K562 (cell line): ENCODE measurements at regions not wholly inside any gene's neighbourhood (a gene's known extent, or its start where the extent isn't known, plus 50 kb on each side); places are given as distances from the start of the nearest gene placed in this dataset.
A peak's percentile ranks its signal among the peaks of the same experiment; 100 is the strongest.

ENCODE experiments used
- ATAC-seq: fragments of 200-7000 bp; cut with Tn5 transposase; 3 replicates; pipeline ENCODE4 v1.9.1; 2020; ENCODE audit warnings: moderate library complexity
- BruUV-seq: library from RNA; stranded (reverse); fragments of 400-500 nt; replicated peaks from 2 replicates; lab custom pipeline; 2021; lab: Mats Ljungman, UMichigan
- CTCF ChIA-PET: fragments of 300-600 bp; formaldehyde crosslinking; extraction: SDS; loops from one replicate; lab custom pipeline; 2021; ENCODE audit warnings: low intra/inter-chr PET ratio; lab: Yijun Ruan, JAX
- POLR2A ChIA-PET: fragments of 300-600, 350-650 bp; sonication (Branson Sonifier 250); formaldehyde crosslinking; extraction: SDS; loops from one replicate; lab custom pipeline; 2021; ENCODE audit warnings: antibody characterized with exemption, inconsistent platforms; lab: Yijun Ruan, JAX
- DNase-seq, 4 experiments: peaks; one replicate each; pipeline versions ENCODE4 v3.0.0 to v3.0.0-alpha.2; 2011 to 2018; ENCODE audit warnings: low spot score in 3 of 4, mixed read lengths in 3 of 4; ENCODE audit errors: extremely low read depth in 1 of 4
- FAIRE-seq: peaks from 2 replicates; lab custom pipeline; 2011; peaks lifted over from hg19 to GRCh38; lab: Jason Lieb, UNC
- H2AFZ ChIP-seq: 2 replicates; pipeline ENCODE4 v1.6.0; 2011; ENCODE audit warnings: low read depth, low read length, control low read depth, inconsistent platforms
- H3K27ac ChIP-seq: fragments of 200-600 bp; 3 replicates; pipeline ENCODE4 v1.8.0; 2011; ENCODE audit warnings: low read depth, mild to moderate bottlenecking, control low read depth, inconsistent platforms, low read length, moderate library complexity, mixed read lengths; ENCODE audit errors: extremely low read depth
- H3K27me3 ChIP-seq, 2 experiments: fragments of 300-600 bp in 1 of 2; 2 replicates in 1 of 2; 3 replicates in 1 of 2; pipeline versions ENCODE4 v1.6.0 to v1.8.0; 2011; ENCODE audit warnings: inconsistent platforms in 2 of 2, low read length in 2 of 2, mild to moderate bottlenecking in 1 of 2, mixed read lengths in 1 of 2, moderate library complexity in 1 of 2; ENCODE audit not compliant: control insufficient read depth in 2 of 2, insufficient read depth in 2 of 2
- H3K36me3 ChIP-seq: fragments of 300-600 bp; 3 replicates; pipeline ENCODE4 v1.8.0; 2011; ENCODE audit warnings: mild to moderate bottlenecking, low read length, inconsistent platforms; ENCODE audit not compliant: control insufficient read depth, insufficient read depth
- H3K4me1 ChIP-seq, 2 experiments: fragments of 200-600 bp in 1 of 2; replicated peaks in 1 of 2; 2 replicates in 1 of 2; 3 replicates in 1 of 2; pipeline versions ENCODE4 v1.5.1 to v1.8.0; 2011; ENCODE audit warnings: inconsistent platforms in 2 of 2, low read length in 2 of 2, mild to moderate bottlenecking in 1 of 2, mixed read lengths in 1 of 2, moderate library complexity in 1 of 2; ENCODE audit not compliant: control insufficient read depth in 2 of 2, insufficient read depth in 2 of 2
- H3K4me2 ChIP-seq: 2 replicates; pipeline ENCODE4 v1.6.1; 2011; ENCODE audit warnings: low read length, control low read depth, inconsistent platforms, mixed read lengths; ENCODE audit not compliant: insufficient read depth
- H3K4me3 ChIP-seq: fragments of 200-600 bp; sonication (generic), shearing (Covaris generic); 2 replicates; pipeline ENCODE4 v1.5.1; 2016; ENCODE audit warnings: control low read depth, inconsistent platforms
- H3K79me2 ChIP-seq: fragments of 200-600 bp; 3 replicates; pipeline ENCODE4 v1.8.0; 2011; ENCODE audit warnings: low read length, inconsistent platforms; ENCODE audit not compliant: control insufficient read depth, insufficient read depth
- H3K9ac ChIP-seq, 2 experiments: 2 replicates each; pipeline versions ENCODE4 v1.6.0 to v1.6.1; 2011; ENCODE audit warnings: low read depth in 2 of 2, low read length in 2 of 2, control low read depth in 1 of 2, inconsistent platforms in 1 of 2, mild to moderate bottlenecking in 1 of 2, mixed read lengths in 1 of 2; ENCODE audit not compliant: insufficient read depth in 1 of 2
- H3K9me1 ChIP-seq: one replicate; pipeline ENCODE4 v1.6.0; 2011; ENCODE audit warnings: inconsistent platforms, mild to moderate bottlenecking, low read length, moderate library complexity; ENCODE audit not compliant: control insufficient read depth, insufficient read depth
- H3K9me3 ChIP-seq: replicated peaks from 2 replicates; pipeline ENCODE4 v1.5.1; 2011; ENCODE audit warnings: low read depth, low read length, inconsistent platforms; ENCODE audit not compliant: control insufficient read depth, insufficient read depth
- H4K20me1 ChIP-seq: replicated peaks from 2 replicates; pipeline ENCODE4 v1.6.1; 2011; ENCODE audit warnings: low read length, inconsistent platforms, mixed read lengths; ENCODE audit not compliant: control insufficient read depth, insufficient read depth
- MAFG ChIP-seq: fragments of 450-650 bp; conservative IDR thresholded peaks from 2 replicates; pipeline ENCODE4 v1.6.1; 2016; ENCODE audit warnings: missing genetic modification characterization, missing compliant biosample characterization
- PYGO2 ChIP-seq: fragments of 450-650 bp; IDR thresholded peaks from 2 replicates; pipeline ENCODE4 v1.6.1; 2016; ENCODE audit warnings: mild to moderate bottlenecking, missing genetic modification characterization, moderate library complexity, missing compliant biosample characterization
- STAG1 ChIP-seq: sonication (generic); formaldehyde crosslinking; IDR thresholded peaks from 2 replicates; pipeline ENCODE4 v1.5.0; 2020; ENCODE audit warnings: missing genetic modification reagents, borderline replicate concordance
- WGBS: fragments of 100-300 bp; shearing (Covaris generic); methylation state at CpG from one replicate; pipeline ENCODE4 v1.1.6; 2016; ENCODE audit warnings: low coverage, mixed read lengths; ENCODE audit not compliant: insufficient coverage; ENCODE audit errors: missing lambda C conversion rate; 5-methylcytosine and 5-hydroxymethylcytosine counted together
- in situ Hi-C: fragments of 300-500 bp; cut with MboI; formaldehyde crosslinking; loops from 4 replicates; pipeline ENCODE4 v1.15.0; 2018; ENCODE audit warnings: inconsistent platforms, mixed read lengths
- intact Hi-C: fragments of 100-400 bp; cut with micrococcal nuclease; formaldehyde crosslinking; loops from 2 replicates; pipeline ENCODE4 v1.14.2; 2022
- TF ChIP-seq, protein P1 (sequence below): fragments of 150-350 bp; conservative IDR thresholded peaks from 2 replicates; pipeline ENCODE4 v1.6.1; 2014; ENCODE audit warnings: low read length
- TF ChIP-seq, protein P2 (sequence below): fragments of 450-650 bp; IDR thresholded peaks from 2 replicates; pipeline ENCODE4 v1.6.1; 2016; ENCODE audit warnings: low read depth
- TF ChIP-seq, protein P3 (sequence below): IDR thresholded peaks from 2 replicates; pipeline ENCODE4 v1.6.1; 2012; ENCODE audit warnings: low read depth, low read length, improper control_type of control experiment, borderline replicate concordance

DNA sequence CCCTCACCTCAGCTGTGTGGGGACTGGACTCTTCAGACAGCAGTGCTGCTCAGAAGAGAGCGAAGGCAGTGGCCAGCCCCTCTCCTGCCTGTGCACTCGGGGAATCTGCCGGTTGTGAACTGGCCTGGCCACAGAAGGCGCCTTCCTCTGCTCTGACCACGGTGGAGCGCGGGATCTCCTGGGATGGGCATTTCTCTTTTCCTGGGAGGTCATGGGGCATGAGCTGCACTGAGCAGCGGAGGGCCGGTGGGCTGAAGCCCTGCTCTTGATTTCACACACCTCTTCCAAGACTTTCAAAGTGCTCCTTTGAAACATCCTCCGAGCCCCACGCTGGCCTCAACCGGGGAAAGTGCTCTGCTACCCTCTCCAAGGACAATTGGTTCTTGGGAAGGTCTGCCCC, 125.6 kb upstream of the FAM20C start:
- no peaks in the 10 kb centered on the region for H3K79me2 ChIP-seq
- H3K27ac ChIP-seq: no peak overlapping the region
- no peak overlapping the region for H2AFZ ChIP-seq
- peak overlapping the region in 1 of 2 experiments; percentile 17; a peak in 1 of 4 replicates for H3K9ac ChIP-seq
- ChIA-PET CTCF (no interaction called here), POLR2A (interaction anchor here (0.7 kb wide), 1 partner anchor 60 kb away, joined by 3 read pairs; no protein-coding TSS in a partner anchor)
- no peaks in the 10 kb centered on the region for H3K36me3 ChIP-seq
- H3K27me3 ChIP-seq: peaks cover 40 to 70% of the 10 kb centered on the region in 2 experiments
- in situ Hi-C loops: no loop called here
- no peaks in the 10 kb centered on the region; the same call in 1 of the 2 replicates for H4K20me1 ChIP-seq
- DNase-seq (no peak), FAIRE-seq (no peak), ATAC-seq (no peak)
- no TSS peak for BruUV-seq
- no peaks in the 10 kb centered on the region for H3K9me1 ChIP-seq
- H3K9me3 ChIP-seq: 0 out of 2 replicates have a peak, but pooled peaks cover 2% of the 10 kb centered on the region
- no peak overlapping the region for H3K4me3 ChIP-seq
- H3K4me1 ChIP-seq: no peaks in the 10 kb centered on the region; a peak in 1 of 5 replicates
- WGBS: 2% methylated on average over 10 of the region's 12 CpGs
- no peak overlapping the region for H3K4me2 ChIP-seq
- intact Hi-C loops: no loop called here
- TF ChIP-seq MAFG (tag) (no peak), PYGO2 (tag) (no peak), STAG1 (no peak)
- TF ChIP-seq, protein P1, sequence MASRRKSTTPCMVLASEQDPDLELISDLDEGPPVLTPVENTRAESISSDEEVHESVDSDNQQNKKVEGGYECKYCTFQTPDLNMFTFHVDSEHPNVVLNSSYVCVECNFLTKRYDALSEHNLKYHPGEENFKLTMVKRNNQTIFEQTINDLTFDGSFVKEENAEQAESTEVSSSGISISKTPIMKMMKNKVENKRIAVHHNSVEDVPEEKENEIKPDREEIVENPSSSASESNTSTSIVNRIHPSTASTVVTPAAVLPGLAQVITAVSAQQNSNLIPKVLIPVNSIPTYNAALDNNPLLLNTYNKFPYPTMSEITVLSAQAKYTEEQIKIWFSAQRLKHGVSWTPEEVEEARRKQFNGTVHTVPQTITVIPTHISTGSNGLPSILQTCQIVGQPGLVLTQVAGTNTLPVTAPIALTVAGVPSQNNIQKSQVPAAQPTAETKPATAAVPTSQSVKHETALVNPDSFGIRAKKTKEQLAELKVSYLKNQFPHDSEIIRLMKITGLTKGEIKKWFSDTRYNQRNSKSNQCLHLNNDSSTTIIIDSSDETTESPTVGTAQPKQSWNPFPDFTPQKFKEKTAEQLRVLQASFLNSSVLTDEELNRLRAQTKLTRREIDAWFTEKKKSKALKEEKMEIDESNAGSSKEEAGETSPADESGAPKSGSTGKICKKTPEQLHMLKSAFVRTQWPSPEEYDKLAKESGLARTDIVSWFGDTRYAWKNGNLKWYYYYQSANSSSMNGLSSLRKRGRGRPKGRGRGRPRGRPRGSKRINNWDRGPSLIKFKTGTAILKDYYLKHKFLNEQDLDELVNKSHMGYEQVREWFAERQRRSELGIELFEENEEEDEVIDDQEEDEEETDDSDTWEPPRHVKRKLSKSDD: no peak
- TF ChIP-seq, protein P2, sequence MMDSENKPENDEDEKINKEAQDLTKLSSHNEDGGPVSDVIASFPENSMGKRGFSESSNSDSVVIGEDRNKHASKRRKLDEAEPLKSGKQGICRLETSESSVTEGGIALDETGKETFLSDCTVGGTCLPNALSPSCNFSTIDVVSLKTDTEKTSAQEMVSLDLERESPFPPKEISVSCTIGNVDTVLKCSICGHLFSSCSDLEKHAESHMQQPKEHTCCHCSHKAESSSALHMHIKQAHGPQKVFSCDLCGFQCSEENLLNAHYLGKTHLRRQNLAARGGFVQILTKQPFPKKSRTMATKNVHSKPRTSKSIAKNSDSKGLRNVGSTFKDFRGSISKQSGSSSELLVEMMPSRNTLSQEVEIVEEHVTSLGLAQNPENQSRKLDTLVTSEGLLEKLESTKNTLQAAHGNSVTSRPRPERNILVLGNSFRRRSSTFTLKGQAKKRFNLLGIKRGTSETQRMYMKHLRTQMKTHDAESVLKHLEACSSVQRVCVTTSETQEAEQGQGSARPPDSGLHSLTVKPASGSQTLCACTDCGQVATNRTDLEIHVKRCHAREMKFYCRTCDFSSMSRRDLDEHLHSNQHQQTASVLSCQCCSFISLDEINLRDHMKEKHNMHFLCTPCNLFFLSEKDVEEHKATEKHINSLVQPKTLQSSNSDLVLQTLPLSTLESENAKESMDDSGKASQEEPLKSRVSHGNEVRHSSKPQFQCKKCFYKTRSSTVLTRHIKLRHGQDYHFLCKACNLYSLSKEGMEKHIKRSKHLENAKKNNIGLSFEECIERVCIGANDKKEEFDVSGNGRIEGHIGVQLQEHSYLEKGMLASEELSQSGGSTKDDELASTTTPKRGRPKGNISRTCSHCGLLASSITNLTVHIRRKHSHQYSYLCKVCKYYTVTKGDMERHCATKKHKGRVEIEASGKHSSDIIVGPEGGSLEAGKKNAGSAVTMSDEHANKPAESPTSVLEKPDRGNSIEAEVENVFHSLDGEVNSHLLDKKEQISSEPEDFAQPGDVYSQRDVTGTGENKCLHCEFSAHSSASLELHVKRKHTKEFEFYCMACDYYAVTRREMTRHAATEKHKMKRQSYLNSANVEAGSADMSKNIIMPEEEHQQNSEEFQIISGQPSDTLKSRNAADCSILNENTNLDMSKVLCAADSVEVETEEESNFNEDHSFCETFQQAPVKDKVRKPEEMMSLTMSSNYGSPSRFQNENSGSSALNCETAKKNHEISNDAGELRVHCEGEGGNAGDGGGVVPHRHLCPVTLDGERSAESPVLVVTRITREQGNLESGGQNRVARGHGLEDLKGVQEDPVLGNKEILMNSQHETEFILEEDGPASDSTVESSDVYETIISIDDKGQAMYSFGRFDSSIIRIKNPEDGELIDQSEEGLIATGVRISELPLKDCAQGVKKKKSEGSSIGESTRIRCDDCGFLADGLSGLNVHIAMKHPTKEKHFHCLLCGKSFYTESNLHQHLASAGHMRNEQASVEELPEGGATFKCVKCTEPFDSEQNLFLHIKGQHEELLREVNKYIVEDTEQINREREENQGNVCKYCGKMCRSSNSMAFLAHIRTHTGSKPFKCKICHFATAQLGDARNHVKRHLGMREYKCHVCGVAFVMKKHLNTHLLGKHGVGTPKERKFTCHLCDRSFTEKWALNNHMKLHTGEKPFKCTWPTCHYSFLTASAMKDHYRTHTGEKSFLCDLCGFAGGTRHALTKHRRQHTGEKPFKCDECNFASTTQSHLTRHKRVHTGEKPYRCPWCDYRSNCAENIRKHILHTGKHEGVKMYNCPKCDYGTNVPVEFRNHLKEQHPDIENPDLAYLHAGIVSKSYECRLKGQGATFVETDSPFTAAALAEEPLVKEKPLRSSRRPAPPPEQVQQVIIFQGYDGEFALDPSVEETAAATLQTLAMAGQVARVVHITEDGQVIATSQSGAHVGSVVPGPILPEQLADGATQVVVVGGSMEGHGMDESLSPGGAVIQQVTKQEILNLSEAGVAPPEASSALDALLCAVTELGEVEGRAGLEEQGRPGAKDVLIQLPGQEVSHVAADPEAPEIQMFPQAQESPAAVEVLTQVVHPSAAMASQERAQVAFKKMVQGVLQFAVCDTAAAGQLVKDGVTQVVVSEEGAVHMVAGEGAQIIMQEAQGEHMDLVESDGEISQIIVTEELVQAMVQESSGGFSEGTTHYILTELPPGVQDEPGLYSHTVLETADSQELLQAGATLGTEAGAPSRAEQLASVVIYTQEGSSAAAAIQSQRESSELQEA: no peak
- TF ChIP-seq, protein P3, sequence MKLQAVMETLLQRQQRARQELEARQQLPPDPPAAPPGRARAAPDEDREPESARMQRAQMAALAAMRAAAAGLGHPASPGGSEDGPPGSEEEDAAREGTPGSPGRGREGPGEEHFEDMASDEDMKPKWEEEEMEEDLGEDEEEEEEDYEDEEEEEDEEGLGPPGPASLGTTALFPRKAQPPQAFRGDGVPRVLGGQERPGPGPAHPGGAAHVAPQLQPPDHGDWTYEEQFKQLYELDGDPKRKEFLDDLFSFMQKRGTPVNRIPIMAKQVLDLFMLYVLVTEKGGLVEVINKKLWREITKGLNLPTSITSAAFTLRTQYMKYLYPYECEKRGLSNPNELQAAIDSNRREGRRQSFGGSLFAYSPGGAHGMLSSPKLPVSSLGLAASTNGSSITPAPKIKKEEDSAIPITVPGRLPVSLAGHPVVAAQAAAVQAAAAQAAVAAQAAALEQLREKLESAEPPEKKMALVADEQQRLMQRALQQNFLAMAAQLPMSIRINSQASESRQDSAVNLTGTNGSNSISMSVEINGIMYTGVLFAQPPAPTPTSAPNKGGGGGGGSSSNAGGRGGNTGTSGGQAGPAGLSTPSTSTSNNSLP: no peak
